ENCODE measurements at regions not wholly inside any gene's neighbourhood (a gene's known extent, or its start where the extent isn't known, plus 50 kb on each side); places are given as distances from the start of the nearest gene placed in this dataset.

DNA sequence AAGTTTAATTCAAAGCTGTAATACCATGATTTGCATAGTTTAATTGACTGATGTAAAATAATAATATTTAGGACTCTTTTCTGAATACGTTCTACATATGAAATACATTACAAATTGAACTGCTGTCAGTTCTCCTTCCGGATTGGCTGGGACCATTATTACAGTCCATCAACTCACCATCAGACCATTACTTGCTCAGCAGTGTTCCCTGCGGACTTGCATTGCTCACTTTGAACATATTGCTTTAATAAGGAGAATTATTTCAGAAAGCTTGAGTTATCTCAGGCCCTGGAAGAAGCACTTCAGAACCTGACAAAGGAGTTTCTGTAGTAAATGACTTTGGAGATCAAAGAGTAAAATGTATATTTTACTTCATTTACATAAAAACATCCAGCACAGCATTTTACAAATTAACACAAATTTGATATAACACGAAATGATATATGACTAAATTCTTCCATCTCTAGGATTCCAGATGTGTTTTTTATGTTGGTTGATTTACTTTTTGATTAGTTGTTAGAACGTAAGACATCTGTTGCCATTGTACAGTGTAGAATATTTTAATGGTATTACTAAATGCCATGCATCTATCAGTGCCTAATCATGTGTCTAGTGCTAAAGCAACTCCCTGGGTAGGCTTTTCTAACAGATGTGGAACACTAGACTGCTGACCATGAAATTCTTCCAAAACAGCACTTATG lies 418.5 kb upstream of the SEMA3A start:
- DNase-seq, result no peak

DNA sequence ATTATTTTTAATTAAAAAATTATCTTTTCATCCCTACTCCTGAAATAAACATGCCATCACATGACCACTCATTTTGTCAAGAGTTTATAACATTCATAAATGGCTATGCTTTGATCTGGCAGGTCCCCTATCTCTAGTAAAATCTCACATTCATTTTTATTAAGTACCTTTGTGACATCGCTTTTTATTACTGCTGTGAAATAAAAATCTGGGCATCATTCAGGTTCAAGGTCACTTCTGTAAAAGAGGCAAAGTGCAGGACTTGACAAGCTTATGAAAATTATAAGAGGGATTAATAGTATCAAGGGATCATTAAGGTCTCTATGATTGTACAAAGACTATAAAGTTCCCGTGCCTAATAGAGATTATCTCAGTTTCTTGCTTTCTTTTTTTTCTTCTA lies 416.8 kb upstream of the SEMA3A start:
- no peak for DNase-seq

DNA sequence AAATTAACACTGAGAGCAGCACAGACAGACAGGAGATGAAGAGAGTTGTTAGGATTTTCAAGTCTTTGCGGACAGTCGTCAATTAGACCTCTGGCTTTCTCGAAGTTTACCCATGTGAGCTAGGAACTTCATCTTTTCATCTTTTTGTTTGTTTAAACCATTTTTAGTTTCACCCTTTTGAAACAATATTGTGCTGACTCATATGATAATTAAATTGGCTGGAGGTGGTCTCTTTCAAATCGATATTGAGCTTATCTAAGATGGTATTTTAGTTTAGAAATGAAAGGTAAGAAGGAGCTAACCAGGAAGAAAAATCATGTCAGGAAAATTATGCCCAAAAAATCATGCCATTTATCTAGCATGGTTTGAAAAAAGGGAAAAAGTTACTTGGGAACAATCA lies 415.8 kb upstream of the SEMA3A start:
- DNase-seq, result no peak

DNA sequence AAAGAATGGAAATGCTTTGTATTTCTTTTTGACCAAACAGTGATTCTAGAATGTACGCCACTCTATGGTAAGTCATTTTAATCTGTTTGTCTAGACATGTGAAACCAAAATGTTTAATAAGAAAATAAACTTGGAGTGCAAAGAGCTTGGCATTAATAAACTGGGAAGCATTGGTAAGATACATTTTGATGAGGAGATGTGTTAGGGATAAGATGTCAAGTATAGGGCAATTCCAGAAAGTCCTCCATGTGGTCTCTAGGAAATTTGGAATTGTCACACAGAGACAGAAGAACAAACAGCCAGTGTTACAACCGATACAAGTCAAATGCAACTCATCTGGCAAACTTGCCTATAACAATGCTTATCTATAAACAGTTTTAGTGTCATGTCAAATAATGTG lies 410.7 kb upstream of the SEMA3A start:
- no peak for DNase-seq

DNA sequence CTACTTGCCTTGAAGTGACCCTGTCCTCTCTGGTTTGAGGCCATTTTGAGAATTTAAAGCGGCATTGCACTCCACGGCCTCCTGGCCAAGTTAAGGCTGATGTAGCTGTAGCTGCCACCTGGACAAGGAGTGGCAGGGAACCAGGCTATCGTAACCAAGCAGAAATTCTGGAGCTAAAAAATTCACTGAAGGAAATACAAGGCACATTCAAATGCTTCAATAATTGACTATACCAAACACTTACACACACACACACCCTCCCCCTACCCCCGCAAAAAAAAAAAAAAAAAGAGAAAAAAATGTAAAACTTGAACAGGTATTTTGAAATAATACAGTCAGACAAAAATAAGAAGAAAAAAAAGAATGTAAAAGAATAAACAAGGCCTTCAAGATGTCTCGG lies 409.0 kb upstream of the SEMA3A start:
- DNase-seq, result no peak

DNA sequence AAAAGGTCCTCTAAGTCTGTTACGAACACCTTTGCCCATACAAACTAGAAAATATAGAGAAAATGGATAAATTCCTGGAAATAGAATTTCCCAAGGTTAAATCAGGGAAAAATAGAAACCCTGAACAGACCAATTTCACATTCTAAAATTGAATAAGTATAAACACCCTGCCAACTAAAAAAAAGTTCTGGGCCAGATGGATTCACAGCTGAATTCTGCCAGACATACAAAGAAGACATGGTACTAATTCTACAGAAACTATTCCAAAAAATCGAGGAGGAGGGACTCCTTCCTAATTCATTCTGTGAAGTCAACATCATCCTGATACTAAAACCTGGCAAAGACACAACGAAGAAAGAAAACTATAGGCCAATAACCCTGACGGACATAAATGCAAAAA lies 400.4 kb upstream of the SEMA3A start:
- DNase-seq, result no peak

DNA sequence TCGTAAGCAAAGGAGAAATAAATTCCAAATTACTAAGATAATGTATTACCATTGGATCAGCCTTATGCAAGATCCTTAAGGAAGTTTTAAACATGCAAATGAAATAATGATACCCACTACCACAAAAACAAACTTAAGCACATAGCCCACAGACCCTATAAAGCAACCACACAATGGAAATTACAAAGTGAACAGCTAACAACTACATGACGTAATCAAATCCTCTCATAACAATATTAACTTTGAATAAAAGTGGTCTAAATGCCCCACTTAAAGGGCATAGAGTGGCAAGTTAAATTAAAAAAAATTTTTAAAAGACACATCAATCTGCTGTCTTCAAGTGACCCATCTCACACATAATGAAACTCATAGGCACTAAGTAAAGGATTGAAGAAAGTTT lies 397.3 kb upstream of the SEMA3A start:
- no peak for DNase-seq

DNA sequence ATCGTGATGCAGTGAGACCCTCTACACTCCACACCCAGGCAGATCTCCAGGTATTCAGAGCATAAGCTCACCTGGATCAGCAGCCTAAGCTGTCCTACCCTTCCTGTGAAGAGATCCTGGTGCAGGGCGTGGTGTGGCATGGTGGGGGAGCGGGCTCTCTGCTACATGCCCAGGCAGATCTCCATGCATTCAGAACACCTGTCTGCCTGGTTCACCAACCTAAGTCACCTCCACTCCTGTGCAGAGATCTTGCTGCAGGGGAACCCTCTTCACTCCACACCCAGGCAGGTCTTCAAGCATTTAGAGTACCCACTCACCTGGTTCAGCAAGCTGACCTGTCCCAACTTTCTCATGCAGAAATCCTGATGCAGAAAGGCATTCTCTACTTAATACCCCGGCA lies 394.4 kb upstream of the SEMA3A start:
- no peak for DNase-seq

DNA sequence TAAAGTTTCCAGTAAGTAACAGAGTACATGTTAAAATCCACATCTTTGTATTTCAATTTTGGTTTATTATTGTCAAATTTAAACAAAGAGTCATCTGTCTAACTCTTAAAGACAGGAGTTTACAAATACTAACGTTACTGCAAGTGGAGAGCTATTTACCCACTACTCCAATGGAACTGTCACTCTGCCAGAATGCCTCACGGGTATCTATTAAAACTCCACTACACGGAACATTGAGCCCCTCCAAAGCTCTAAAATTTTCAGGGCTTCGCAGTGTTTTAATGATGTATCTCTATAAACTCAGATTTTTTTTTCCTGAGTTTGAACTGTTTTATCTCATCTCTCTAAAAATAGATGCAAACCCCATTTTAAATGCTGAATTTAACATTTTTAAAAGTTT lies 388.7 kb upstream of the SEMA3A start:
- DNase-seq, result no peak

DNA sequence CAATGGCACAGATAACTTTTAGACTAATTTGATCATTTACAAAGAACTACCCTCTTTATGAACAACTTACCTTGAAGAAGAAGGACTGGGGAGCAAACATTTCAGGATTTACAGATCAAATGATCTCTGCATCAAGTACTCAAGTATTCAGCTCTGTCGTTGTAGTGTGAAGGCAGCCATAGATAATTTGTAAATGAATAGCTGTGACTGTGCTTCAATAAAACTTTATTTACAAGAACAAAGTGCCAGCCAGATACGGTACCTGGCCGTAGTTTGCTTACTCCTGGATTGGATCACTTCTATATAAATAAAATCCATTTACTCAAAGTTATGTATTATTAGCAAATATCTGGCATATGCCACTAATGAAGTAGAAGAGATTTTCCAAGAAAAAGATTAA lies 388.2 kb upstream of the SEMA3A start:
- no peak for DNase-seq

DNA sequence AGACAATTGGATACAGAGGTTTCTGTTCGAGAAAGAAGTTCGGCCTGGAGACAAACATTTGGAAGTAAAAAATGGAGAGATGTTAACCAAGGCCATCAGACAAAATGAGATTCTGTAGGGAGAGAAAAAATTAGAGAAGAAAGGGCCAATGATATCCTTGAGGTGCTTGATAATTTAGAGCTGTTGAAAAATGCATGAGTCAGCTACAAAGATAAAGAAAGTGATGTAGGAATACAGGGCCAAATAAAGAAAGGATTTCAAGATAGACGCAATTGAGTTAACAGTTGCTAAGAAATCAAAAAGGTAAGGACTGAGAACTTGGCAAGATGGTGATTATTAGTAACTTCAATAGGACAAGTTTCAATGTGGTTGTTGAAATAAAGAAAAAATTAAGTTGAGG lies 384.2 kb upstream of the SEMA3A start:
- no peak for DNase-seq

DNA sequence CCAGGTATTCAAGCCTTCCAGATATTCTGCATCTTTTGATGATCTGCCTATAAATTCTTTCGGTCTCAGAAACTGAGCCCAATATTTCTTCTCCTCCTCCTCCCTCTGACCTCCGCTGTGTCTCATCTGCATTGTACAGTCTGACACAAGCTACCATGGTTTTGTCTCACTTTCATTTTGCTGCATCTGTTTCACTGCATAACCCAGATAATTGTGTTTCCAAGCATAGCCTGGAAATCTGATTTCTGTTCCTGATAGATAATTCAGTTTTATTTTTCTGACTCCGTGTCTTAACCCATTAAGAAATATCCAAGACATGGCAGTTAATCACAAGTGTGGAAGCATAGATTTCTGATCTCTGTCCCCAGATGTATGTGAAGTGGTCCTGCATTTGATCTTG lies 374.2 kb upstream of the SEMA3A start:
- no peak for DNase-seq

DNA sequence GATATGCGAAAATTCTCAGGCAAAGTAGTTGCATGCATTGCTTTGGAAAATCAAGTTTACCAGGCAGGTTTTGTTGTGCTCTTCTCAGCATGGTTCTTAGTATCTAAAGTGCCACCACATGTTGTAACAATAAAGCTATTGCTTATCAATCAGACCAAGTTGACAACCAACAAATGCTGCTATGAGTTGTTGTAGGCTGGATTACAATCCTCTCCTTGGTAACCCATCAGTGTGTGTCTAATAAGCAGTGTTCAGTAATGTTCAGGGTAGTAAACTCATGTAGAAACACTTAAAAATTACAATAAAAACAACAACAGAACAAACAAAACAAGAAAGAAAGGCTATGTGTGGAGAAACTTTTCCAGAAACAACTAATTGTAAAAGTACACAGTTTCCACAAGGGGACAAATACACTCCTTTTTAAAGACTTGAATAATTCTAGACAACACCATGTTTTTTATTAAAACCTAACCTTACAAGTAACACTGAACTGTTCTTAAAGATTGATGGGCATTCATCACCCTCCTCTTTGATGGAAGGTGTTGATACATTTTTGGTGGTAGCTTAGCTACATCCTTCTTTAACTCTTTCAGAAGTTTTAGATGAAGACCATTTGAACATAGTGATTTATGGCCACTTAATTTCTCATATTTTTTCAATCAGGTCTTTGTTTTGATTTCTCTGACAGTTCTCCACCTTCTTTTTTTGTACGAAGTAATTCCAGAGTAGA lies 370.9 kb upstream of the SEMA3A start:
- DNase-seq, result no peak

DNA sequence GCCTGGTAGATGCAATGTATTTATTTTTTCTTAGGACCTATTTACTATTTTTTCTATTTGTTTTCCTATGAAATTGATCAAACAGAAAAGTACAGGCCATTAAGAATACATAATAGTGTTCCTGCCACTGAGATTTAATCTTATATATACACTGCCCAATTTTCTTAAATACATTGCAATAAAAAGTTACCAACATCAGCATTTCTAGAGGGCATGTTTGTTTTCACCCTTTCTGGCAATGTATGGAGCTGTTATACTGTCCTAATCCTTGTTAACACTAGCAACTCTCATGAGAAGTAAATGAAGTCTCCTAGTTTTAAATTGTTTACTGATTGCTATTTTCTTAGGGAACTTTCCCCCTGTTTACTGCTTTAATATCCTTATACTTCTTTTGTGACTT lies 359.1 kb upstream of the SEMA3A start:
- no peak for DNase-seq

DNA sequence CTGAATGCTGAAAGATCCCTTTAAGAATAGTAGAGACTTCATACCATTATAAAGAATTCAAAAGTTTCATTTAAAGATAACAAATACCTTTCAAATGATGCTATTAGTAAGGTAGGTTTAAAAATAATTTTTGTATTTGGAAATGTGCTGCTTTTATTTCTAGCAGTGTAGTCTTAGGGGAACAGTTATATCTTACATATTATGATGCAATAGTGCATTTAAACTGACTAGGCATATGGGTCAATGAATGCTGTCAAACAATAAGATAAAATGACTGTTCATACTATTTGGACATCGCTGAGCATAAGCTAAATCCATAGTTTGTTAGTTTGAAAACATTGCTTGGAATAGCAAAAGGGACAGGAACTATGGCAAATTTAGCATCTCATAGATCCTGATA lies 354.8 kb upstream of the SEMA3A start:
- DNase-seq, result no peak

DNA sequence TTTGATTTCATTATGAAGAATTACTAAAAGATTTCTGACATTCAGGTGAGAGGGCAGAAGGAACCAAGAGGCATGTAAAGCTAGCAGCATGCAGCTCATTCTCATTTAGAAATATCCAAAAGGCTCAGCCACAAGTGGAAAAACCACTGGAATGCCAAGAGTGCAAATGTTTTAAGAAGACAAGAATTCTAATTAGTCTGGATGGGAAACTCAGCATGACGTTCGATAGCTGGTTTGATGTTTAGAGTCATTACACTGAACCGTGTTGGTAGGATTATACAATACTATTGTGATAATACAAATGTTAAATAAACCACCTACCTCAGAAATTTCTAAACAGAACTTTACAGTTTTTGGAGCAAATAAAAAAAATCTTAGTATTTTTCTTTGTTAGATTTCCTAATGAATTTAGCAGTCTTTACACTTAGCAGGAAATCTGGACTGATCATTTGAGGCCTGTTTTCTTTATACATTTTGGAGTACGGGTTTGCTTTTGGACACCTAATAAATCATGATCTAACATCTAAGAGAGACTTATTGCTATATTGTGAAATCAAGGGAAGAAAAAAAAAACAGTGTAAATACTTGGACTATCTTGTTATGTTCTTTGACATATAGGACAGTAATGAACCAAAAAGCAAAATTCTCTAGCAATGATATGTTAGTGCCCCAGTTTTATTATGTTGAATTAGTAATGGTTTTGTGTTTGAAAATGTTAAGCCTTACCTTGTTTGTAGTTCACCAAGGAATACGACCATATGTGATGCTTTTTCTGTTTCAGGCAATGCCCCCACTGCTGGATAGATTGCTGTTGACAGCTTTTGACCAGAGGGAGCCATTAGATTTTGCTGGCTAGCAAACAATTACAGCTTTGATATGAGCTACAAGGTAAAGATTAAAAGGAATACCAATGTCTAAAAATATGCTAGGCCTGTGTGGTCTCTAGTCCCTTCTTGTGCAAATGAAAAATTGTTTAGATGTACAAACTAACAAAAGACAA lies 354.1 kb upstream of the SEMA3A start:
- DNase-seq, result no peak

DNA sequence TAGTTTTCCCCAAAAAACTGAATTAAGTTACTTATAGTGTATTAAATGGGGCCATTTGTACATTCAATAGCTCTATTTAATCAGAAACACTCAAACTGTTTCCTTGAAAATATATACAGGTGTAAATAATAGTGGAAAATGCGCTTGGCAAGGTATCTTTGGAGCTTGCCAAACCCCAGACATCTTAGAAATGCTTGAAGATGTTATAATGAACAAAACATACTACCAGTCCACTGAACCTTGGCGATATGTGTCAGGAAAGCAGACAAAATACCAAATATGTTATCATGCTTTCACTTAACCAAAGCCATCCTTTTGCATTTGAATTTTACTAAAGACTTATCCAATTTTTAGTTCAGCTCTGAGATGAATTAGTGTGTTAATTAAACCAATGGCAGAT lies 352.7 kb upstream of the SEMA3A start:
- DNase-seq, result no peak

DNA sequence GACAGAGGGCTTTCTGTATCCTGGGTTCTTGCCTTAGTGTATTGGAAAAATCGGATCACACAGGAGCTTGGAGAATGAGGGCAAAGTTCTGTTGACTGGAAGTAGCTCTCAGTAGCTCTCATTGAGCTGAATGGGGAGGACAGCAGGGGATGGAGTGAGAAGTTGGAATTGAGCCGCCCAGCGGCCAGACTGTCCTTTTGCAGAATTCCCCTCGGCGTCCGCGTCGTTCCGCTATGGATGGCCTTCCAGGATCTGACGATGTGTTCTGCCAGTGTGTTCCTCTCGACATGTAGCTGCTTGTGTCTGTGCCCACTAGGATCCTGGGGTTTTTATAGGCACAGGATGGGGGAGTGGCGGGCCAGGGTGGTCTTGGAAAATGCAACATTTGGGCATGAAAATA lies 351.8 kb upstream of the SEMA3A start:
- no peak for DNase-seq

DNA sequence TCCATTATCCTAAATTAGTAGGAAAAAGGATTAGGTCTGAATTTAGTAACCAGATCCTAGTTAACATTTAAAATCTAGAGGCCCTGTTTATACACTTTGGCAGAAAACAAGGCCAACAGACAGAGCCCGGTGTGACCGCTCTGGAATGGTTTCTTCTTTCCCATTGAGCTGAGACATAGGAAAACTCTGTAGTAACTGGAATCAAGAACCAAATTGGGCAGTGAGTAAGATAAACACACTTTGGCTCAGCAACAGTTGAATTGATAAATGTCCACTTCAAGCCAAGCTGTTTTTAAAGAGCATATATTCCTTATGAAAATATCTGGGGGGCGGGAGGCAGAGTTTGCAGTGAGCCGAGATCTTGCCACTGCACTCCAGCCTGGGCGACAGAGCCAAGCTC lies 343.7 kb upstream of the SEMA3A start:
- no peak for DNase-seq

DNA sequence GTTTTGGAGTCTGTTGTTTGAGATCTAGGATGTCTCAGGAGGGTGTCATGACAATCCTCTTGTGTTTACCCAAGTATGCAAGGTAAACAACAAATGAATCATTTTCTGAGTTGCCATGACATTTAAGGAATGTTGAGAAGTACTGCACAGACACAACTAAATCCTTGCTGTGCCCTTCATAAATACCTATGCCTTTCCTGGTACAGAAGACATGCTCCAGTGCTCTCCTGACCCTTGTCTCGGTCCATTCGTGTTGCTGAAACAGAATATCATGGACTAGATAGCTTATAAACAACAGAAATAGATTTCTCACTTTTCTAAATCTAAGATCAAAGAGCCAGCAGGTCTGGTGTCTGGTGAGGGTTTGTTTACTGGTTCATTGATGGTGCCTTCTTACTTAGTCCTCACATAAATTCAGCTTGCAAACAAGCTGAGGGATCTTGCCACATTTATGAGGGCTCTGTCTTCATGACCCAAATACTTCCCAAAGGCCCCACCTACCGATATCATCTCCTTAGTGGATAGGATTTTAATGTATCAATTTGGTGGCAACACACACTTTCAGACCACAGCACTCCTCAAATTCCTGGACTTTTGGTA lies 341.8 kb upstream of the SEMA3A start:
- no peak for DNase-seq

DNA sequence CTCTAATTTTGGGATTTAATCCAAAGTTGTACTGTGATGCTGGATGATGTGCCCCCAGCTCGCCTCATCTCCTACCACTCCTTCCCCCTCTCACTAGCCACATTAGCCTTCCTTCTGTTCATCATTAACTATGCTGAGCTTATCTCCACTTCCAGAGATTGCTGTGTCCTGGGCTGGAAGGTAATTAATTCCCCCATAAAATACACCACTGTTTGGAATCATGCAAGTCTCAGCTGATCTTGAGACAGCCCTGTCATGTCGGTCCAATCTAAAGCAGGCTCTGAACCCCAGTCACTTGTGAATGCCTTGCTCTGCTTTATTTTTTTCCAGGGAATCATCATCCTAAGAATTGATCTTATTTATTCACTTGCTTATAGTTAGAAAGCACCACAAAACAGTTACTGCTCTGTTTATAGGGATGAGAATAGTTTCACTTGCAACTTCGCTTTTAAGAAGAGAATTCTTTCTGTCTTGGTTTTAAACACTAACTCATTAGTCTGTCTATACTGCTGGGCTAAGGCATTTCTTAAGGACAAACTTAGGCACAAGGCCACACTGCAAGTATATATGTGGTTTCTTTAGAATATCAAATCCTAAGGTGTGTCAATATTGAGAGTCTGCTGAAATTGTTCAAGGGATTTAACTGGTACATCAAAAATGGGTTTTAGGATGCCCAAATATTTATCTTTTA lies 341.1 kb upstream of the SEMA3A start:
- no peak for DNase-seq

DNA sequence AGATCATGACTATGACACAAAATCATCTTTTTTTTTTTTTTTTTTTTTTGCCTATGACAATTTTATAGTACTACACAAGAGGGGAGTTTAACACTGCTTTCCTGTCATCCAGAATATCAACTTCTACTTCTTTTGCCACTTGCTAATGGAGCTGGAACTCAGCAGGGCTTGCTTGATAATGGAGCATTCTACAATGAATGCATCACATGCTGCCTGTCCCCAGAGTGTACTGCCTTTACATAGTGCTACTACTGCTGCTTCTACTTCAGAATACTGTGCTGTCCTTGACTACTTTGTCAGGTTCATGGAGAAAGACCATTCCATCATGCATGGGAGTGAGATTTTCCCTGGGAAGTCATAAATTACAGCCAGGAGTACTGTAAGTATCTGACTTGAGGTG lies 338.6 kb upstream of the SEMA3A start:
- no peak for DNase-seq

DNA sequence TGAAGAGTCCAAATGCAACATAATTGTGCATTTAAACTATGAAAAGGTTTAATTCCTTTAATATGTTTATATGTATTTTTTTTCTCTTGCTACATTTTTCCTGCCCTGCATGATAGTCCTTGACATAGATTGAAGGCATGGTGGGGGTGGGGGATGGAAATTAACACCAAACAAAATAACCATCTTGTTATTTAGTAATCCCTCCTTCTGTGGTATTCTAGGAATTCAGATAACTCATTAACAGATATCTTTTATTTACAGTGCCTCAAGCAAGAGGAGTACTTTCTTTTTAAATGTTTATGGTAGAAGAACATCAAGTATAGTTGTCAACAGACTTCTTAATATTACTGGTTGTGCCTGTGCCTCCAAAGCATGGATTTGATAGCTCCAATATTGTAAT lies 337.6 kb upstream of the SEMA3A start:
- no peak for DNase-seq

Measured in NCI-H1092 (cell line).